DND-41 (cell line): ENCODE measurements at regions not wholly inside any gene's neighbourhood (a gene's known extent, or its start where the extent isn't known, plus 50 kb on each side); places are given as distances from the start of the nearest gene placed in this dataset.
"Not testable (repeated sequence)": the region's sequence is repeated elsewhere in the genome, so short reads cannot be mapped to it uniquely, and the experiment has no call there.

Experiments
- ATAC-seq: fragments of 200-7000 bp; cut with Tn5 transposase; 3 replicates; pipeline ENCODE4 v1.9.1; 2021; ENCODE audit warnings: low read depth; ENCODE audit not compliant: insufficient read depth
- DNase-seq: peaks from one replicate; pipeline ENCODE4 v3.0.0-alpha.2; 2020
- H2AFZ ChIP-seq: 2 replicates; pipeline ENCODE4 v1.6.0; 2012; ENCODE audit warnings: low read depth, low read length
- H3K27ac ChIP-seq: 2 replicates; pipeline ENCODE4 v1.5.1; 2012; ENCODE audit warnings: low read length, inconsistent platforms
- H3K27me3 ChIP-seq: fragments of 200-600 bp; sonication (generic); 2 replicates; pipeline ENCODE4 v1.6.0; 2012; ENCODE audit warnings: low read length, mild to moderate bottlenecking, inconsistent platforms; ENCODE audit not compliant: insufficient read depth, poor library complexity
- H3K36me3 ChIP-seq: 2 replicates; pipeline ENCODE4 v1.5.1; 2012; ENCODE audit warnings: low read length, inconsistent platforms; ENCODE audit not compliant: insufficient read depth
- H3K4me1 ChIP-seq: 2 replicates; pipeline ENCODE4 v1.5.1; 2012; ENCODE audit warnings: mild to moderate bottlenecking, low read length; ENCODE audit not compliant: insufficient read depth
- H3K4me2 ChIP-seq: 2 replicates; pipeline ENCODE4 v1.6.0; 2012; ENCODE audit warnings: mild to moderate bottlenecking, moderate library complexity, low read length, inconsistent platforms; ENCODE audit not compliant: insufficient read depth
- H3K4me3 ChIP-seq, 2 experiments: fragments of 200-600 bp in 1 of 2; shearing (Covaris generic) in 1 of 2; 2 replicates each; pipeline ENCODE4 v1.5.1; 2012 to 2016; ENCODE audit warnings: inconsistent platforms in 2 of 2, low read length in 2 of 2, mild to moderate bottlenecking in 2 of 2, low read depth in 1 of 2, moderate library complexity in 1 of 2
- H3K79me2 ChIP-seq: 2 replicates; pipeline ENCODE4 v1.6.0; 2012; ENCODE audit warnings: low read length, inconsistent platforms; ENCODE audit not compliant: insufficient read depth
- H3K9ac ChIP-seq: 2 replicates; pipeline ENCODE4 v1.6.0; 2012; ENCODE audit warnings: low read depth, mild to moderate bottlenecking, inconsistent platforms, low read length, moderate library complexity
- H3K9me3 ChIP-seq: 2 replicates; pipeline ENCODE4 v1.5.1; 2012; ENCODE audit warnings: low read length, moderate library complexity, mild to moderate bottlenecking, inconsistent platforms; ENCODE audit not compliant: insufficient read depth, severe bottlenecking
- H4K20me1 ChIP-seq: 2 replicates; pipeline ENCODE4 v1.6.0; 2012; ENCODE audit warnings: low read length; ENCODE audit not compliant: insufficient read depth
- EZH2 ChIP-seq: IDR thresholded peaks from 3 replicates; pipeline ENCODE4 v1.6.1; 2012; ENCODE audit warnings: borderline replicate concordance, low read depth, mild to moderate bottlenecking, moderate library complexity, low read length, inconsistent platforms; ENCODE audit not compliant: severe bottlenecking
- TF ChIP-seq, protein P1 (sequence below): IDR thresholded peaks from 2 replicates; pipeline ENCODE4 v1.5.1; 2012; ENCODE audit warnings: borderline replicate concordance, low read length, moderate library complexity, mild to moderate bottlenecking; ENCODE audit not compliant: poor library complexity, severe bottlenecking; ENCODE audit errors: extremely low read depth

GRCh38 chr13:63249411-63250187 lies 1834.0 kb upstream of the PCDH20 start:
- no peak overlapping the region for H2AFZ ChIP-seq

GRCh38 chr13:63236667-63237396 lies 1821.2 kb upstream of the PCDH20 start:
- H3K4me2 ChIP-seq, DNase-seq, H3K9ac ChIP-seq, H3K4me3 ChIP-seq, H3K27me3 ChIP-seq, H4K20me1 ChIP-seq, H3K36me3 ChIP-seq, H3K79me2 ChIP-seq, H2AFZ ChIP-seq, ATAC-seq, H3K27ac ChIP-seq, H3K9me3 ChIP-seq, H3K4me1 ChIP-seq: not testable (repeated sequence)

More at GRCh38 chr13:63249411-63250187, 1834.0 kb upstream of the PCDH20 start:
- Histone ChIP-seq H3K36me3 (no peaks in the 10 kb centered on the region), H3K4me3 (no peak overlapping the region), H3K9ac (no peak overlapping the region), H3K27me3 (no peaks in the 10 kb centered on the region), H3K79me2 (no peaks in the 10 kb centered on the region), H3K4me1 (no peaks in the 10 kb centered on the region), H3K27ac (no peak overlapping the region), H4K20me1 (no peaks in the 10 kb centered on the region), H3K4me2 (no peak overlapping the region), H3K9me3 (no peaks in the 10 kb centered on the region)
- ATAC-seq (no peak), DNase-seq (no peak)
- TF ChIP-seq EZH2: no peak
- TF ChIP-seq, protein P1, sequence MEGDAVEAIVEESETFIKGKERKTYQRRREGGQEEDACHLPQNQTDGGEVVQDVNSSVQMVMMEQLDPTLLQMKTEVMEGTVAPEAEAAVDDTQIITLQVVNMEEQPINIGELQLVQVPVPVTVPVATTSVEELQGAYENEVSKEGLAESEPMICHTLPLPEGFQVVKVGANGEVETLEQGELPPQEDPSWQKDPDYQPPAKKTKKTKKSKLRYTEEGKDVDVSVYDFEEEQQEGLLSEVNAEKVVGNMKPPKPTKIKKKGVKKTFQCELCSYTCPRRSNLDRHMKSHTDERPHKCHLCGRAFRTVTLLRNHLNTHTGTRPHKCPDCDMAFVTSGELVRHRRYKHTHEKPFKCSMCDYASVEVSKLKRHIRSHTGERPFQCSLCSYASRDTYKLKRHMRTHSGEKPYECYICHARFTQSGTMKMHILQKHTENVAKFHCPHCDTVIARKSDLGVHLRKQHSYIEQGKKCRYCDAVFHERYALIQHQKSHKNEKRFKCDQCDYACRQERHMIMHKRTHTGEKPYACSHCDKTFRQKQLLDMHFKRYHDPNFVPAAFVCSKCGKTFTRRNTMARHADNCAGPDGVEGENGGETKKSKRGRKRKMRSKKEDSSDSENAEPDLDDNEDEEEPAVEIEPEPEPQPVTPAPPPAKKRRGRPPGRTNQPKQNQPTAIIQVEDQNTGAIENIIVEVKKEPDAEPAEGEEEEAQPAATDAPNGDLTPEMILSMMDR: no peak

- H3K4me2 ChIP-seq, H4K20me1 ChIP-seq, ATAC-seq, DNase-seq, H3K27me3 ChIP-seq, H3K9me3 ChIP-seq, H3K9ac ChIP-seq, H3K36me3 ChIP-seq, H3K4me1 ChIP-seq, H3K4me3 ChIP-seq, H2AFZ ChIP-seq, H3K79me2 ChIP-seq, H3K27ac ChIP-seq: not testable (repeated sequence)
Observed at GRCh38 chr13:63218596-63218995, 1802.9 kb upstream of the PCDH20 start.

DNA sequence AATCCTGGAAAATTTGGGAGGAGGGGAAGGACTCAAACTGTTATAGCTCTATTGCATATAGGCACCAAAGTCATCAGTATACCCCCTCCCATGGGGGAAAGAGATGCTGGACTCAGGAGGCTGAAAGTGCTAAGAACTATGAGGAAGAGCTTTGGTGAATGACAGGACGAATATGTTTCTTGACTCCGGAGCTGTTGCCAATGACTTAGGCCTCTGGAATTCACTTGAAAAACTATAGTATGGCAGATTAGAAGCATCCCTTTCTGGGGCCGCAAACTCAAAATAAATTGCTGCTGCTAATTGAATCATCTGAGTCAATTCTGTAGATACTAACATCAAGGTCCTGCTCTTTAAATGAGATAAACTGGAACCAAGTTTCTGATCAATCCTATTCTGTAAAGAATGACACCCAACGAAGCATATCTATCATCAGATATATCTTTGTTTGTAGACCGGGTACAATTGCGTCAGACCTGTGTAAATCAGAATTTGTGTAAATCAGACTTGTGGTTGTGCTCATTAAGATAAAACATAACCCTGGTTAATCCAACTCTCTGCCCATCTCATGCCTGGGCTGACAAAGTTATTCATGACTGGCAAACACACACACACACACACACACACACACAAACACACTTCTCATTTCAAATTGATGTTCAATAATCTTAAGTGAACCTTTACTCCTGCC lies 1793.8 kb upstream of the PCDH20 start:
- TF ChIP-seq EZH2: no peak
- TF ChIP-seq, protein P1: no peak
- Histone ChIP-seq H3K4me2 (no peak overlapping the region), H3K27ac (no peak overlapping the region)

More for the DNA sequence above, 1793.8 kb upstream of the PCDH20 start:
- Histone ChIP-seq H3K36me3 (no peaks in the 10 kb centered on the region), H2AFZ (no peak overlapping the region), H3K27me3 (no peaks in the 10 kb centered on the region), H4K20me1 (no peaks in the 10 kb centered on the region), H3K9ac (no peak overlapping the region), H3K9me3 (no peaks in the 10 kb centered on the region), H3K4me1 (no peaks in the 10 kb centered on the region), H3K4me3 (no peak overlapping the region), H3K79me2 (no peaks in the 10 kb centered on the region)
- DNase-seq (no peak), ATAC-seq (no peak)
